ENCODE measurements at regions not wholly inside any gene's neighbourhood (a gene's known extent, or its start where the extent isn't known, plus 50 kb on each side); places are given as distances from the start of the nearest gene placed in this dataset.

- no peak for TF ChIP-seq CTCF (IDR thresholded peaks at IDR 0.05; ENCODE audit: low read depth, low read length, missing control alignments)
- DNase-seq (ENCODE audit: low read depth), result no peak
- no peak overlapping the region for H3K4me3 ChIP-seq (ENCODE audit: low read depth, low read length)
Measured at GRCh38 chr18:73707035-73707434, 440.6 kb downstream of the FBXO15 start.

GRCh38 chr18:73697353-73697752 is 450.3 kb downstream of the FBXO15 start:
- no peak for DNase-seq (ENCODE audit: low read depth)
- no peak for TF ChIP-seq CTCF (IDR thresholded peaks at IDR 0.05; ENCODE audit: low read depth, low read length, missing control alignments)
- H3K4me3 ChIP-seq (ENCODE audit: low read depth, low read length), result no peak overlapping the region

- no peak for TF ChIP-seq CTCF (IDR thresholded peaks at IDR 0.05; ENCODE audit: low read depth, low read length, missing control alignments)
- DNase-seq (ENCODE audit: low read depth), result no peak
- no peak overlapping the region for H3K4me3 ChIP-seq (ENCODE audit: low read depth, low read length)
Measured at GRCh38 chr18:73696698-73697097, 450.9 kb downstream of the FBXO15 start.

DNA sequence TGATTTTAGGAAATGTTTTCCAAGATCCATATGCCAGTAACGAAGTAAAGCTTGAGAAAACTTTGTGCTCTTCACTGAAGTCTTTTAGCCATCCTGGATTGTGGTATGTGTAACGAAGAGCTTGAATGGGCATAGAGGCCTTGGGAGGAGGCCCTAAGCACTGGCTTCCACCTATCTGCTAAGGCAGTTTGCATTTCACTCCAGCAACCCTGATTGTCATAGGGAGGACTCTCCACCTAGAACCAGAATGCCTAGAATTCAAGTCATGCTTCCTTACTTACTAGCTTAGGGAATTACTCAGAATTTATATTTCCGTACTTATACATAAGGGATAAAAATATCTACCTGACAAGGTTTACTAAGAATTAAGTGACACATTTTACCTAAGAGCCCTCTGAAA is 451.5 kb downstream of the FBXO15 start:
- no peak for TF ChIP-seq CTCF (IDR thresholded peaks at IDR 0.05; ENCODE audit: low read depth, low read length, missing control alignments)
- DNase-seq (ENCODE audit: low read depth), result no peak
- no peak overlapping the region for H3K4me3 ChIP-seq (ENCODE audit: low read depth, low read length)

- DNase-seq (ENCODE audit: low read depth), result no peak
- TF ChIP-seq CTCF (IDR thresholded peaks at IDR 0.05; ENCODE audit: low read depth, low read length, missing control alignments), result no peak
Measured at GRCh38 chr18:73693091-73693490, 454.5 kb downstream of the FBXO15 start.

DNA sequence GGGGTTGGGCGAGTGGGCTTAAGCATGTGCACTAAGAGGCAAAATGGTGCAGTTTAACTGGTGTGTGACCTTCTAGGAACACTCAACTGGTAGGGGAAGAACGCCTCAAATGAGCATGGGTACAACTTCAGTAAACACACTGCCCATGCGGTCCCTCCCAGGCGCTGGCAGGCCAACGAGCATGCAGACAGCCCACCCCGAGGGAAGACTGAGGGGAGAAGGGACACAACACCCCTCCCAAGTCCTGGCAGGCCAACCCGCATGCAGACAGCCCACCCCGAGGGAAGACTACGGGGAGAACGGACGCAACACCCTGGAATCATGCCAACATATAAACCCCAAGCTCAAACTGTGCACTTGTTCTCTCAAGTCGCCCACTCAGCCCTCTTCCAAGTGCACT is 456.0 kb downstream of the FBXO15 start:
- no peak overlapping the region for H3K4me3 ChIP-seq (ENCODE audit: low read depth, low read length)
- no peak for TF ChIP-seq CTCF (IDR thresholded peaks at IDR 0.05; ENCODE audit: low read depth, low read length, missing control alignments)
- DNase-seq (ENCODE audit: low read depth), result no peak

More at GRCh38 chr18:73693091-73693490, 454.5 kb downstream of the FBXO15 start:
- H3K4me3 ChIP-seq (ENCODE audit: low read depth, low read length), result no peak overlapping the region

DNA sequence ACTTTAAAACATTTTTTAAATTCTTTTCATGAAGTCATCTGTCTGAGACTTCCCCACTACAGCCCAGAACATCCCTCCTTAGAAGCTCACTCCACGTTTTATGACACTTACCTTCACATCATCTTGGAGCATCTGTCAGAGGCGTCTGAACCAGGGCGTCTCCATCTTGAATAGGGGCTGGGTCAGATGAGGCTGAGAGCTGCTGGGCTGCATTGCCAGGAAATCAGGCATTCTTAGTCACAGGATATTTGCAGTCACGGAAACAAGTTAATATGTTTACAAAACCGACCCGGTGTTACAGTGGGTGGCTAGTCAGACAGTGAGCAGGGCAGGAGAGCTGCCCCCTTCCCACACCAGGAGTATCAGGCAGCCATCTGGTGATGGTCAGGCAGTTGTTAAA is 456.5 kb downstream of the FBXO15 start:
- H3K4me3 ChIP-seq (ENCODE audit: low read depth, low read length), result no peak overlapping the region
- no peak for DNase-seq (ENCODE audit: low read depth)
- TF ChIP-seq CTCF (IDR thresholded peaks at IDR 0.05; ENCODE audit: low read depth, low read length, missing control alignments), result no peak

Measured in GM12864 (cell line).